Nephron progenitor cell (in vitro differentiated cells): ENCODE measurements at regions not wholly inside any gene's neighbourhood (a gene's known extent, or its start where the extent isn't known, plus 50 kb on each side); places are given as distances from the start of the nearest gene placed in this dataset.

Source experiments
- DNase-seq: peaks from one replicate; pipeline ENCODE4 v3.0.0; 2021
- H3K27ac Mint-ChIP-seq: 2 replicates; pipeline ENCODE4 v1.8.0; 2021; ENCODE audit warnings: mild to moderate bottlenecking, moderate library complexity, mixed read lengths
- H3K27me3 Mint-ChIP-seq: 2 replicates; pipeline ENCODE4 v1.8.0; 2021; ENCODE audit warnings: mild to moderate bottlenecking, low read depth, mixed read lengths; ENCODE audit not compliant: poor library complexity
- H3K36me3 Mint-ChIP-seq: 2 replicates; pipeline ENCODE4 v1.8.0; 2021; ENCODE audit warnings: low read depth, mixed read lengths
- H3K4me1 Mint-ChIP-seq: 2 replicates; pipeline ENCODE4 v1.8.0; 2021; ENCODE audit warnings: mixed read lengths
- H3K4me3 Mint-ChIP-seq: 2 replicates; pipeline ENCODE4 v1.8.0; 2021; ENCODE audit warnings: mild to moderate bottlenecking, moderate library complexity, mixed read lengths
- H3K9me3 Mint-ChIP-seq: 2 replicates; pipeline ENCODE4 v1.8.0; 2021; ENCODE audit warnings: mild to moderate bottlenecking, moderate library complexity, mixed read lengths
- TF ChIP-seq, protein P1 (sequence below): fragments of 200-600 bp; sonication (generic); IDR thresholded peaks from 2 replicates; pipeline ENCODE4 v1.5.0; 2021; ENCODE audit warnings: antibody characterized with exemption

GRCh38 chr13:101003566-101003965 is 329.0 kb upstream of the TMTC4 start:
- no peaks in the 10 kb centered on the region for H3K9me3 Mint-ChIP-seq
- no peak for DNase-seq
- TF ChIP-seq, protein P1, sequence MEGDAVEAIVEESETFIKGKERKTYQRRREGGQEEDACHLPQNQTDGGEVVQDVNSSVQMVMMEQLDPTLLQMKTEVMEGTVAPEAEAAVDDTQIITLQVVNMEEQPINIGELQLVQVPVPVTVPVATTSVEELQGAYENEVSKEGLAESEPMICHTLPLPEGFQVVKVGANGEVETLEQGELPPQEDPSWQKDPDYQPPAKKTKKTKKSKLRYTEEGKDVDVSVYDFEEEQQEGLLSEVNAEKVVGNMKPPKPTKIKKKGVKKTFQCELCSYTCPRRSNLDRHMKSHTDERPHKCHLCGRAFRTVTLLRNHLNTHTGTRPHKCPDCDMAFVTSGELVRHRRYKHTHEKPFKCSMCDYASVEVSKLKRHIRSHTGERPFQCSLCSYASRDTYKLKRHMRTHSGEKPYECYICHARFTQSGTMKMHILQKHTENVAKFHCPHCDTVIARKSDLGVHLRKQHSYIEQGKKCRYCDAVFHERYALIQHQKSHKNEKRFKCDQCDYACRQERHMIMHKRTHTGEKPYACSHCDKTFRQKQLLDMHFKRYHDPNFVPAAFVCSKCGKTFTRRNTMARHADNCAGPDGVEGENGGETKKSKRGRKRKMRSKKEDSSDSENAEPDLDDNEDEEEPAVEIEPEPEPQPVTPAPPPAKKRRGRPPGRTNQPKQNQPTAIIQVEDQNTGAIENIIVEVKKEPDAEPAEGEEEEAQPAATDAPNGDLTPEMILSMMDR, result no peak
- H3K27ac Mint-ChIP-seq, result no peak overlapping the region
- H3K36me3 Mint-ChIP-seq, result no peaks in the 10 kb centered on the region
- no peaks in the 10 kb centered on the region for H3K27me3 Mint-ChIP-seq
- H3K4me1 Mint-ChIP-seq, result no peaks in the 10 kb centered on the region
- H3K4me3 Mint-ChIP-seq, result no peak overlapping the region

DNA sequence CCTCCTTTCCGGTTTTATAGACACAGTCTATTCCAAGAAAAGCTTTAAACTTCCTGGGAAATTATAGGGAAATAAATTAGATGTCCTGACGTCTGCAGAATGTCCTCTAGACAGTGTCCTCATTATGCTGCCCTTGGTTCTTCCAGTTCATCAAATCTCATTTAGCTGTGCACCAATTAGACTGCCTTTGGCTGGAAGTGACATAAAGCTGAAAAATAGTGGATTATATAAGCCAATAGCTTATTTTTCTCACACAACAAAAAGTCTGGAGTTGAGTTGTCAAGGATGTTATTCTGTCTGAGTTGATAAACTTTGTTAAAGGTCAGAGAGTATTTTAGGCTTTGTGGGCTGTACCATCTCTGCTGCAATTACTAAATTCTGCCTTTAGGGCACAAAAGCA is 314.8 kb upstream of the TMTC4 start:
- H3K27ac Mint-ChIP-seq, result no peak overlapping the region
- H3K4me1 Mint-ChIP-seq, result no peaks in the 10 kb centered on the region
- H3K27me3 Mint-ChIP-seq, result no peaks in the 10 kb centered on the region
- H3K4me3 Mint-ChIP-seq, result no peak overlapping the region
- DNase-seq, result no peak
- H3K9me3 Mint-ChIP-seq, result peaks cover 35% of the 10 kb centered on the region
- H3K36me3 Mint-ChIP-seq, result no peaks in the 10 kb centered on the region
- TF ChIP-seq, protein P1, result no peak

DNA sequence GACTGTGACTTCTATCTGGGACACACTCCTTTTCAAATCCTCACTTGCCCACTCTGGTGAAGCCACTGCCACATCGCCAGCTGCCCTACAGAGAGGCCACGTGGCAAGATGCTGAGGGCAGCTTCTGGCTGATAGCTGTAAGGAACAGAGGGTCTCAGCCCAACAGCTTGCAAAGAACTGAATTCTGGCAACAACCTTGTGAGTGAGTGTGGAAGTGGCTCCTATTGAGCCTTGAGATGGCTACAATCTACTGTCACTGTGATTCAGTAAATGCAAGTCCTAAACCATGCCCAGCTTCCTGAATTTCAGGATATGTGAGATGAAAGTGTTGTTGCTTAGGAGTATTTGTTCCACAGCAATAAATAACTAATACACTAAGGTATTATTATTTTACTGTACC is 314.3 kb upstream of the TMTC4 start:
- no peak overlapping the region for H3K4me3 Mint-ChIP-seq
- TF ChIP-seq, protein P1, result no peak
- H3K36me3 Mint-ChIP-seq, result no peaks in the 10 kb centered on the region
- no peak for DNase-seq
- H3K27me3 Mint-ChIP-seq, result no peaks in the 10 kb centered on the region
- peaks cover 30% of the 10 kb centered on the region for H3K9me3 Mint-ChIP-seq
- no peak overlapping the region for H3K27ac Mint-ChIP-seq
- no peaks in the 10 kb centered on the region for H3K4me1 Mint-ChIP-seq

GRCh38 chr13:100987948-100988347 is 313.4 kb upstream of the TMTC4 start:
- Mint-ChIP-seq H3K4me3 (no peak overlapping the region), H3K36me3 (no peaks in the 10 kb centered on the region), H3K9me3 (peaks cover 21% of the 10 kb centered on the region), H3K4me1 (no peaks in the 10 kb centered on the region), H3K27me3 (no peaks in the 10 kb centered on the region), H3K27ac (no peak overlapping the region)
- TF ChIP-seq, protein P1, result no peak
- no peak for DNase-seq

DNA sequence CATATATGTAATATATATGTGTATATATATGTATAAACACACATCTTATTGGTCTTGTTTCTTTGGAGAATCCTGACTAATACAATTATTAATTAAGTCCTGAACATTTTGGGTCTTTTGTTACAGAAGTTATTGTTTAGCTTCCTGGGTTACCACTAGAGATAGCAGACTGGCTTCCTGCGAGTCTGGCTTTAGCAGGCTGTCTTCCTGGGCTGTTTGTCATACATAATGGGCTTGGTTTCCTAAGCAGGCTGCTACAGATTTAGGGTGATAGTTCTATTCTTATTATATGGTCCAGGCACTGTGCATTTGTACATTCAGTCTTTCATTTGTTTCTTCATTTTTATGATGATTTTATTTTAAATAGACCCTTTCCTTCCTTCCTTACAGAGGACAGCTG is 312.0 kb upstream of the TMTC4 start:
- H3K27ac Mint-ChIP-seq, result no peak overlapping the region
- H3K9me3 Mint-ChIP-seq, result peaks cover 7% of the 10 kb centered on the region

DNA sequence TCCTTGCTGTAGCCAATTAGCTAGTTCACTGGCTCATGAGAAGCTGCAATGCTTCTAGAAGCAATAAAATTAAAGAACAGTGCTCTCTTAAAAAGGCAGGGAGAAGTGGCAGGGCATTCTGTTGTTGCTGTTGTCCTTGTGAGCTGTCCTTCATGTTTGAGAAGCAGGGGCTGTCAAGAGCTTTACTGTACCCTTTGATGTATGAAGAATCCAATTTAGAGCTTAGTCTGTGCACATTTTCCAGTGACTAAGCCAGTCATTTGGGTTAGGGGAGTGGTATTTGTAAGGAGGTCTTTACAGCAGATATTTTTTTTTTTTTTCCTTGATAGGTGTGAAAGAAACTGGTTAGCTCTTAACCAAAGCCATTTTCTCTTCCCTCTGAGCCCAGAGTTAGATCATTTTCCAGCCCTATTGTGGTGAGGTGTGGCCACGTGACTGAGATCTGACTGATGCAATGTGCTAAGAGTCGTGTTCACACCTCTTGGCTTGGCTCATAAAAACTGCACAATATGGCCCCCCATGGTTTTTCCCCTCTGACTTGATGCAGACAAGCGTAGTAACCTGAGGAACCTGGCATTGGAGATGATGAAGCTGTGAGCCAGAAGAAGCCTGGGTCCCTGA is 309.6 kb upstream of the TMTC4 start:
- TF ChIP-seq, protein P1, result no peak
- Mint-ChIP-seq H3K27me3 (no peaks in the 10 kb centered on the region), H3K4me3 (no peak overlapping the region), H3K4me1 (no peaks in the 10 kb centered on the region), H3K27ac (no peak overlapping the region), H3K36me3 (no peaks in the 10 kb centered on the region), H3K9me3 (no peaks in the 10 kb centered on the region)
- DNase-seq, result no peak

More for the DNA sequence above, 312.0 kb upstream of the TMTC4 start:
- Mint-ChIP-seq H3K27me3 (no peaks in the 10 kb centered on the region), H3K4me3 (no peak overlapping the region), H3K36me3 (no peaks in the 10 kb centered on the region), H3K4me1 (no peaks in the 10 kb centered on the region)
- TF ChIP-seq, protein P1, result no peak
- no peak for DNase-seq
